SH-SY5Y (cell line): ENCODE measurements at regions not wholly inside any gene's neighbourhood (a gene's known extent, or its start where the extent isn't known, plus 50 kb on each side); places are given as distances from the start of the nearest gene placed in this dataset.
A peak's percentile ranks its signal among the peaks of the same experiment; 100 is the strongest.

Experiments used
- GATA2 ChIP-seq: IDR thresholded peaks from 2 replicates; pipeline ENCODE4 v1.6.1; 2011; ENCODE audit warnings: mild to moderate bottlenecking, low read depth, low read length
- GATA3 ChIP-seq: IDR thresholded peaks from 2 replicates; pipeline ENCODE4 v1.6.1; 2011; ENCODE audit warnings: low read depth, mild to moderate bottlenecking, low read length, moderate library complexity

- TF ChIP-seq GATA3 (no peak), GATA2 (peak; percentile 53; the same call in 1 of the 2 replicates)
These were observed 172.0 kb upstream of the RPL38 start for GRCh38 chr17:74031316-74032090.

GRCh38 chr17:74032222-74032621 lies 171.3 kb upstream of the RPL38 start:
- TF ChIP-seq GATA2 (no peak), GATA3 (no peak)

- TF ChIP-seq GATA3: no peak
These were observed 166.2 kb upstream of the RPL38 start for GRCh38 chr17:74037320-74037719.

GRCh38 chr17:74040291-74040690 lies 163.2 kb upstream of the RPL38 start:
- TF ChIP-seq GATA3 (no peak), GATA2 (no peak)

- TF ChIP-seq GATA2 (no peak), GATA3 (no peak)
These were observed 162.7 kb upstream of the RPL38 start for GRCh38 chr17:74040729-74041128.

- no peak for TF ChIP-seq GATA2
- TF ChIP-seq GATA3: no peak
These were observed 161.4 kb upstream of the RPL38 start for GRCh38 chr17:74041869-74042640.

GRCh38 chr17:74042744-74043486 lies 160.6 kb upstream of the RPL38 start:
- no peak for TF ChIP-seq GATA3
- no peak for TF ChIP-seq GATA2

- TF ChIP-seq GATA2: no peak
- no peak for TF ChIP-seq GATA3
These were observed 159.5 kb upstream of the RPL38 start for GRCh38 chr17:74043976-74044375.

- TF ChIP-seq GATA2: no peak
- TF ChIP-seq GATA3: no peak
These were observed 157.7 kb upstream of the RPL38 start for GRCh38 chr17:74045608-74046280.

- no peak for TF ChIP-seq GATA3
- no peak for TF ChIP-seq GATA2
These were observed 154.1 kb upstream of the RPL38 start for GRCh38 chr17:74049167-74049966.

- TF ChIP-seq GATA3: no peak
- no peak for TF ChIP-seq GATA2
These were observed 153.5 kb upstream of the RPL38 start for GRCh38 chr17:74049967-74050458.

- no peak for TF ChIP-seq GATA2
- TF ChIP-seq GATA3: no peak
These were observed 152.1 kb upstream of the RPL38 start for GRCh38 chr17:74051348-74051747.

- TF ChIP-seq GATA2 (no peak), GATA3 (no peak)
These were observed 150.3 kb upstream of the RPL38 start for GRCh38 chr17:74052993-74053711.
